GM12864 (cell line): ENCODE measurements at regions not wholly inside any gene's neighbourhood (a gene's known extent, or its start where the extent isn't known, plus 50 kb on each side); places are given as distances from the start of the nearest gene placed in this dataset.
"Not testable (repeated sequence)": the region's sequence is repeated elsewhere in the genome, so short reads cannot be mapped to it uniquely, and the experiment has no call there.

Experiments used
- DNase-seq: peaks from one replicate; pipeline ENCODE4 v3.0.0-alpha.2; 2011; ENCODE audit warnings: low read depth
- H3K4me3 ChIP-seq: 2 replicates; pipeline ENCODE4 v1.5.1; 2011; ENCODE audit warnings: mild to moderate bottlenecking, low read depth, low read length, control low read depth
- CTCF ChIP-seq: IDR thresholded peaks from 2 replicates; pipeline ENCODE4 v1.5.1; 2011; ENCODE audit warnings: low read depth, mild to moderate bottlenecking, moderate library complexity, low read length, control low read depth, inconsistent platforms; ENCODE audit errors: missing control alignments

DNA sequence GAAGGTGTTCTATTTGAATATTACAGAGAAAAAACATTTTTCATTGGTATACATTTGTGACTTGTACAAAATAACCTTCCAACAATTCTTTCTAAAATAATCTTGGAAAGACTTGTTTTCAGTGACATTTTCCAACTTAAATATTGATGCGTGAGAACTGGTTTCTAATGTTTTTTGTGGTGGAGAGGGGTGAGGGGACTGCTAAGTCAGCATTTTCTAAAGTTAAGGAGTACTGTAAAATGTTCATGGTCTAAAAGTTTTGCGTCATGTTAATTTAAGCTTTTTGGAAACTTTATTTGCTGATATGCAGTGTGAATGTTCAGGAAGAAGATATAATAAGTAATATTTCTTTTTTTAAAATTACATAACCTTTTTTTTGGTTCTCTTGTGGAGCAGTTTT lies 229.3 kb downstream of the MAGEB5 start:
- H3K4me3 ChIP-seq, result no peak overlapping the region
- TF ChIP-seq CTCF, result no peak
- DNase-seq, result no peak

DNA sequence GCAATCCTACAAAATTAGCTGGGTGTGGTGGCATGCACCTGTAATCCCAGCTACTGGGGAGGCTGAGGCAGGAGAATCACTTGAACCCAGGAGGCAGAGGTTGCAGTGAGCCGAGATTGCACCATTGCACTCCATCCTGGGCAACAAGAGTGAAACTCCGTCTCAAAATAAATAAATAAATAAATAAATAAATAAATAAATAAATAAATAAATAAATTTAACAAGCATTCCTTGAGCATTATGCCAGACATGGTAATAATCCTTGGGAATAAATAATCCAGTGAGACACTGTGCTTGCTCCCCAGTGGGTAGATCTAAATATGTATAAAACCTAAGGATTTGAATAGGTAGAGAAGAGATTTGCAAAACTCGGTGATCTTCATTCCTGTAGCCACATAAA lies 228.4 kb downstream of the MAGEB5 start:
- DNase-seq, H3K4me3 ChIP-seq: not testable (repeated sequence)

DNA sequence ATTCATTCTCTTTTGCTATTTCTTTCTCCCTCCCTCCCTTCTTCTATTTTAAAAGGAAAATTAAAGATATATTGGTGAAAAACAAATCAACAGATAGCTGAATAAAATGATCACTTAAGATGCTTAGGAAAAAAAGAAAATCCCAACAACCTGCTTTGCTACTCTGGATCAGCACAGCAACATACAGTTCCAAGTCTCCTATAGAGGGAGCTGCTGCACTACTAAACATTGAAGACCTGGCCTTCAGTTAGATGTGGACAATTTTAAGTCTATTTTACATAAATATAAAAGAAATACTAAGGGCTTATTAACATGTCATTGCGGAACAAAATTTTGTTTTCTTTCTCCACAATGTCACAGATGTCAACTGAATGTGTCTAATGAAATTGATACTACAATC lies 226.4 kb downstream of the MAGEB5 start:
- no peak overlapping the region for H3K4me3 ChIP-seq
- TF ChIP-seq CTCF, result no peak
- no peak for DNase-seq

DNA sequence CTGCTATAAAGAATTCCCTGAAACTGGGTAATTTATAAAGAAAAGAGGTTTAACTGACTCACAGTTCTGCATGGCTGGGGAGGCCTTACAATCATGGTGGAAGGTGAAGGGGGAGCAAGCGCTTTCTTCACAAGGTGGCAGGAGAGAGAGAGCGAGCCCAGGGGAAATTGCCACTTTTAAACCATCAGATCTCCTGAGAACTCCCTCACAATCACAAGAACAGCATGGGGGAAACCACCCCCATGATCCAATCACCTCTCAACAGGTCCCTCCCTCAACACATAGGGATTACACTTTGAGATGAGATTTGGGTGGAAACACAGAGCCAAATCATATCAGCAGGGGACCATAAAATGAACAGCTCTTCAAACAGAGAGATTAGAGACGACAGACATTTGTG lies 198.6 kb downstream of the MAGEB5 start:
- no peak for DNase-seq
- TF ChIP-seq CTCF, result no peak
- no peak overlapping the region for H3K4me3 ChIP-seq

- no peak for DNase-seq
- H3K4me3 ChIP-seq, result no peak overlapping the region
- no peak for TF ChIP-seq CTCF
Measured at GRCh38 chrX:26411045-26411444, 195.1 kb downstream of the MAGEB5 start.

- no peak overlapping the region for H3K4me3 ChIP-seq
- TF ChIP-seq CTCF, result no peak
- DNase-seq, result no peak
Measured at GRCh38 chrX:26409636-26410035, 193.7 kb downstream of the MAGEB5 start.

DNA sequence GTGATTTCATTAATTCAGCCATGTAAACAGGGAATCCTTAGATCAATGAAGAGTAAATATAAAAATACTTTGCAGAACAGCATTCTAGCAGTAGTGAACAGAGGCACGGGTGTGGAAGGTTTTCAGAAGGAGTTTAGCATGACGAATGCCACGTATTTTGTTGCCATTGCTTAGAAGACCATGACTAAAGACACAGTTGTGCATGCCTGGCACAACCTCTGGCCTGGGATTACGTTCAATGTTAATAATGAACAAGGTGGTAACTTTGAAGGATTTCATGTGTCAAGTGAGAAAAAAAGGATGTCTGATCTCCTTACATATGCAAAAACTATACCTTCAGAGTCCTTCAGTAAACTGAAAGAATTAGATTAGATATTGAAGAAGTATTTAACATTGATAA lies 171.9 kb downstream of the MAGEB5 start:
- no peak for TF ChIP-seq CTCF
- DNase-seq, result no peak
- no peak overlapping the region for H3K4me3 ChIP-seq
